ENCODE measurements at regions not wholly inside any gene's neighbourhood (a gene's known extent, or its start where the extent isn't known, plus 50 kb on each side); places are given as distances from the start of the nearest gene placed in this dataset.

DNA sequence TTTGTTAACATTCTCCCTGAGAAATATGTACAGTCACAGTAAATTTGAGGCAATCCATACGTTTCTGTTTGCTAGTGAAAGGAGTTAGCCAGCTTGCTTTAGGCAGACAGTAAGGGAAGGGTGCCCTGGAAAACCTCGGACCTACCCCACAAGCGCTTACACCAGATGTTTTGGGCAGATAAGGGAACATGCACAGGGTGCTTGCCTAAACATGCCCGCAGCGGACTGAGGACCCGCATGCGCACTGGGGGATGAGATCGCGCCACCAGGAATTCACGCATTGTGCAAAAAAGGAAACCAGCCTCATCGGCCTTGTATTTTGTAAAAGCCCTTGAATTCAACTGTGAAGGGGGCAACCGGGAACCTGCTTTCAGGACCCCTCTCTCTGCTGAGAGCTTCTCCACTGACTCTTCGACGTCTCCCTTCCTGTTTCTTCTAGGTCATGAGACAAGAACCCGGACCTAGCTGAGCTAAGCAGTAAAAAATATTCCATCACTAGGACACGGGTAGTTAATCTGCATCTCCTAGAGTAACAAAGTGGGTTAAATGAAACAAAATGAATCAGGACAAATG lies 1399.2 kb upstream of the ATXN8OS start (continued):
- TF ChIP-seq TAL1 (IDR thresholded peaks at IDR 0.05) (peak; percentile 71), RCOR1 (IDR thresholded peaks at IDR 0.05; ENCODE audit: borderline replicate concordance in 1 of 2, low read depth in 2 of 2, low read length in 2 of 2) (peak in 1 of 2 experiments; percentile 29; a peak in 1 of 4 replicates), KLF1 (tag; IDR thresholded peaks at IDR 0.05) (no peak), NFATC3 (IDR thresholded peaks at IDR 0.05) (no peak), TEAD2 (tag; IDR thresholded peaks at IDR 0.05) (no peak), ARID1B (IDR thresholded peaks at IDR 0.05) (peak; percentile 84), KHSRP (IDR thresholded peaks at IDR 0.05) (no peak), ZNF431 (CRISPR knock-in tag; IDR thresholded peaks at IDR 0.05) (no peak), ZNF347 (CRISPR knock-in tag; IDR thresholded peaks at IDR 0.05; ENCODE audit: low read depth) (no peak), POLR2B (IDR thresholded peaks at IDR 0.05; ENCODE audit: low read depth, partially characterized antibody) (no peak), CCAR2 (IDR thresholded peaks at IDR 0.05; ENCODE audit: low read depth, low read length) (no peak), ZNF551 (CRISPR knock-in tag; IDR thresholded peaks at IDR 0.05) (no peak), RBFOX2 (IDR thresholded peaks at IDR 0.05; ENCODE audit: low read depth, low read length) (peak; percentile 23; the same call in 1 of the 2 replicates), SMARCE1 (IDR thresholded peaks at IDR 0.05) (peak; percentile 58), ZNF23 (CRISPR knock-in tag; IDR thresholded peaks at IDR 0.05) (no peak), SMC3 (conservative IDR thresholded peaks at IDR 0.05; ENCODE audit: insufficient read depth, low read depth, low read length) (no peak), RFX7 (CRISPR knock-in tag; IDR thresholded peaks at IDR 0.05) (no peak), HNRNPLL (IDR thresholded peaks at IDR 0.05; ENCODE audit: low read depth, low read length, poor library complexity, severe bottlenecking) (peak; percentile 27), SAP30 (IDR thresholded peaks at IDR 0.05; ENCODE audit: borderline replicate concordance, insufficient read depth, low read depth, low read length, poor library complexity, severe bottlenecking) (no peak), CBFA2T3 (IDR thresholded peaks at IDR 0.05) (peak; percentile 73)
- TF ChIP-seq, protein P1, sequence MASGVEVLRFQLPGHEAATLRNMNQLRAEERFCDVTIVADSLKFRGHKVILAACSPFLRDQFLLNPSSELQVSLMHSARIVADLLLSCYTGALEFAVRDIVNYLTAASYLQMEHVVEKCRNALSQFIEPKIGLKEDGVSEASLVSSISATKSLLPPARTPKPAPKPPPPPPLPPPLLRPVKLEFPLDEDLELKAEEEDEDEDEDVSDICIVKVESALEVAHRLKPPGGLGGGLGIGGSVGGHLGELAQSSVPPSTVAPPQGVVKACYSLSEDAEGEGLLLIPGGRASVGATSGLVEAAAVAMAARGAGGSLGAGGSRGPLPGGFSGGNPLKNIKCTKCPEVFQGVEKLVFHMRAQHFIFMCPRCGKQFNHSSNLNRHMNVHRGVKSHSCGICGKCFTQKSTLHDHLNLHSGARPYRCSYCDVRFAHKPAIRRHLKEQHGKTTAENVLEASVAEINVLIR (CRISPR knock-in tag; IDR thresholded peaks at IDR 0.05): no peak
- TF ChIP-seq, protein P2, sequence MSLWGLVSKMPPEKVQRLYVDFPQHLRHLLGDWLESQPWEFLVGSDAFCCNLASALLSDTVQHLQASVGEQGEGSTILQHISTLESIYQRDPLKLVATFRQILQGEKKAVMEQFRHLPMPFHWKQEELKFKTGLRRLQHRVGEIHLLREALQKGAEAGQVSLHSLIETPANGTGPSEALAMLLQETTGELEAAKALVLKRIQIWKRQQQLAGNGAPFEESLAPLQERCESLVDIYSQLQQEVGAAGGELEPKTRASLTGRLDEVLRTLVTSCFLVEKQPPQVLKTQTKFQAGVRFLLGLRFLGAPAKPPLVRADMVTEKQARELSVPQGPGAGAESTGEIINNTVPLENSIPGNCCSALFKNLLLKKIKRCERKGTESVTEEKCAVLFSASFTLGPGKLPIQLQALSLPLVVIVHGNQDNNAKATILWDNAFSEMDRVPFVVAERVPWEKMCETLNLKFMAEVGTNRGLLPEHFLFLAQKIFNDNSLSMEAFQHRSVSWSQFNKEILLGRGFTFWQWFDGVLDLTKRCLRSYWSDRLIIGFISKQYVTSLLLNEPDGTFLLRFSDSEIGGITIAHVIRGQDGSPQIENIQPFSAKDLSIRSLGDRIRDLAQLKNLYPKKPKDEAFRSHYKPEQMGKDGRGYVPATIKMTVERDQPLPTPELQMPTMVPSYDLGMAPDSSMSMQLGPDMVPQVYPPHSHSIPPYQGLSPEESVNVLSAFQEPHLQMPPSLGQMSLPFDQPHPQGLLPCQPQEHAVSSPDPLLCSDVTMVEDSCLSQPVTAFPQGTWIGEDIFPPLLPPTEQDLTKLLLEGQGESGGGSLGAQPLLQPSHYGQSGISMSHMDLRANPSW (CRISPR knock-in tag; IDR thresholded peaks at IDR 0.05): no peak
- TF ChIP-seq, protein P3, sequence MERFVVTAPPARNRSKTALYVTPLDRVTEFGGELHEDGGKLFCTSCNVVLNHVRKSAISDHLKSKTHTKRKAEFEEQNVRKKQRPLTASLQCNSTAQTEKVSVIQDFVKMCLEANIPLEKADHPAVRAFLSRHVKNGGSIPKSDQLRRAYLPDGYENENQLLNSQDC (CRISPR knock-in tag; IDR thresholded peaks at IDR 0.05): no peak
- TF ChIP-seq, protein P4, sequence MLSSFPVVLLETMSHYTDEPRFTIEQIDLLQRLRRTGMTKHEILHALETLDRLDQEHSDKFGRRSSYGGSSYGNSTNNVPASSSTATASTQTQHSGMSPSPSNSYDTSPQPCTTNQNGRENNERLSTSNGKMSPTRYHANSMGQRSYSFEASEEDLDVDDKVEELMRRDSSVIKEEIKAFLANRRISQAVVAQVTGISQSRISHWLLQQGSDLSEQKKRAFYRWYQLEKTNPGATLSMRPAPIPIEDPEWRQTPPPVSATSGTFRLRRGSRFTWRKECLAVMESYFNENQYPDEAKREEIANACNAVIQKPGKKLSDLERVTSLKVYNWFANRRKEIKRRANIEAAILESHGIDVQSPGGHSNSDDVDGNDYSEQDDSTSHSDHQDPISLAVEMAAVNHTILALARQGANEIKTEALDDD (IDR thresholded peaks at IDR 0.05): peak; percentile 38; the same call in 1 of the 2 replicates

Measured in K562 (cell line).